ENCODE measurements at regions not wholly inside any gene's neighbourhood (a gene's known extent, or its start where the extent isn't known, plus 50 kb on each side); places are given as distances from the start of the nearest gene placed in this dataset.
"Not testable (repeated sequence)": the region's sequence is repeated elsewhere in the genome, so short reads cannot be mapped to it uniquely, and the experiment has no call there.

DNA sequence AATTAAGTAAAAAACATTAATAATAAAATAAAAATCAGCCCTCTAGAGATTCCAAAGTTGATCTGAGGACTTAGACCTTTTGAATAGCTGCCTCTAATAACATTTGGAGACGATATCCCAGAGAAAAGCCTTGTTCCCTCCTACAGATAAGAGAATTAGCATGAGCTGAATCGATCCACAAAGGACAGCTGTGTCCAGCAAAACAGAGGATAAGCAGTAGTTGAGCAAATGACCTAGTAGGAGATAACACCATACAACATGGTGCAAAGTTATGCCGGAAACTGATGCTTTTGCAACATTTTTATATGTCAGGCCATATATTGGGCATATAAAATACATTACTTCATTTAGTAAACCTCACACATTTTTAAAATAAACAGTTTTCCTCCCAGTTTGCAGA lies 212.2 kb upstream of the PRR16 start:
- FAIRE-seq: no peak

DNA sequence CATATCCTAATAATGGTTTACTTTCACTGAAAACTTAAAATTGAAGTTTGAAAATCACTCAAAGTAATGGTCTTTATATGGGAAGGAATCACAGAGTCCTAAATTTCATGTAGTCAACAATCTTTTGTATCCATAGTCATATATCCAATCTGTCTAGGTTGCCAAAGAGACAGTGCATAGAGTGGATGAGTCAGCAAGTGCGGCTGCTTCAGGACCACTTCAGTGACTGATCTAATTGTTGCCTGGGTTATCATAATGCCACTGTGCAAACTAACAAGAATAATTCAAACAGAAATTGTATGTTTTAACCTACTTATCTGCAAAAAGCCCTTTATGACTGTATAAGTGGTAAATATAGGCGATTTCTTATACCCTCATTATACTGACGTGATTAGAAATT lies 211.3 kb upstream of the PRR16 start:
- FAIRE-seq: no peak

DNA sequence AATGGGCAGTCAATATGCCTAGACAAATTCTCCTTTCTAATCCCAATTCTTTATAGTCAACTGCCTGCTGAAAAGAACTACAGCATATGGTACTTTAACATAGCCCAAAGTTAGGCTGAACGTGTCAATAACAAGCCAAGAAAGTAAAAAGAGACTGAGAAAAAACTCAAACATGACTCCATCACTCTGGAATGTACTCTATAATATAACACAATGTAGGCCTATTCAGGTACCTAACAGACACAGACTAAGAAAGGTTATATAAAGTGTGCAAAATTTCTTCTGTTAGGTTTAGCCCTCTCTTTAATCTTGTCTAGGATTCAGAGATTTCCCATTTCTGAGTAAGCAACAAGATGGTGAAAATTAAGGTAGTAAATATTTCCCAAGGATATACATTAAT lies 209.7 kb upstream of the PRR16 start:
- FAIRE-seq: no peak

DNA sequence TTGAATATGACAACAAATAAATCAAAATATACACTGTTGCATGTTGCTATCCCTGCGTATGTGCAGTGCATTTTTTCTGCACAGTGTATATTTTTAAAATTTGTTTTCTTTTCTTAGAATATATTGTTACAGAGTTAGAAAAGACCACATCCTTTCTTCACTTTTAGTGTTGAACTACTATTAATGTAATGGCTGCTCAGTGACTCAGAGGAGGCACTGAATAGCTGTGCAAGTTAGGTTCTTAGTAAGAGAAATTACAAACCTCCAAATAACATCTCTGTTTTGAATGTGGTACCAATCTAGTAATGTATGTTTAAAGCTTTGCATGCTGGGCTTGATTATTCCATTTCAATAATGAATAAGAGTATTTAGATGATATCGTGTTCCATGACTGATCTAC lies 208.9 kb upstream of the PRR16 start:
- no peak for FAIRE-seq

DNA sequence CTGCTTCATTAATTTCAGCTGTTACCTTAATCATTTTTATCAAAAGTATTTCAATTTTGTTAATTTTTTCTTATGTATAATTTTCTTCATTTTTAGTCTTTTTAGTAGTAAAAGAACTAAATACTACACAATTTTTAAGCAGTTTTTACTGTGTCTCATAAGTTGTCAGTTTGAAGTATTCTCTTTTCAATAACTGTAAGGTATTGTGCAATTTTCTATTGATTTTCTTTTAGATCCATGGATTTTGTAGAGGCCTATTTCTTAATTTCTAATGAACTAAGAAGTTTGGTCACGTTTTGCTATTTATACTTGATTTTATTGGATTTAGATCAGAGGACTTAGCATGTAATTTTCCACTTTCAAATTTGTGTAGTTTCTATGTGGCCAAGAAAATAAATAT lies 207.7 kb upstream of the PRR16 start:
- no peak for FAIRE-seq

DNA sequence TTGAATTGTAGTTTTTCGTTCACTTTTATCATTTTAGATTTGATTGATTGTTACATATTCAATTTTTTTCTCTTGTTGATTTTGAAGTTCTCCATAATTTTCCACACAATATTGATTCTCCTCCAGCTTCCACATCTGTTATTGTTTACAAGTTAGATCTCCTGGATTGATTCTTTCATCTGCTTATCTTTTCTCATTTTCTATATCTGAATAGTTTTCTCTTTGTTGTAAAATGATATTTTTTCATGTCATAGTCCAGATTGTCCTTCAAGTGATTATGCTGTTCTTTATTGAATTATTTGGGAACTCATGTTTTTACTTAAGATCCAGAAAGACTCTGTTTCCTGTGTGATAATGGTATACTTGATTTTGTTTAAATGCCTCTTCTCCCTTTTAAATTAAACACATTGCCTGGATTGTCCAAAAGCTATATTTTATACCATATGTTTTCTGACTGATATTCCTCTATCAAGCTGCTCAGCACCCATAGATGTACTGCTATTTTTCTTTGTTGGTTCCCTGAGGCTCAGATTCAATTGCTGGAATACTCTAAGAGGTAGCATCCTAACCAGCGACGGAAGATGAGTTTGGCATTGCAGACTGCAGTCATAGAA lies 206.6 kb upstream of the PRR16 start:
- FAIRE-seq: no peak

DNA sequence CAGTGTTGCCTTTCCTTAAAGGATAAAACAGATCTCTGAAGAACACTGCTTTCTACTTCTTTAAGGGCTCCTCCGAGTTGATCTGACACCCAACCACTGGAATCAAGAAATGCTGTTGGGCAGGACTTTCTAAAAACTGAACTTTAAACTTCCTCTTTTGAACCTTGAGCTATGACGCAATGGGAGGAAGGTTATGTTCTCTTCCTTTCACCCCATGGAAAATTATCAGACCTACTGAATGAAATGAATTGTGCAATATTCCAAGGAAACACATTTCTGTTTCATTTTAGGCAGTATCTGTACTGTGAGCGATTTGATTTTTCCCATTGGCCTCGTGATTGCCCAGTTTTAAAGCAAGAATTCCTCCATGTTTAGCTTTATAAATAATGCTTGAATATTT lies 206.0 kb upstream of the PRR16 start:
- FAIRE-seq: no peak

DNA sequence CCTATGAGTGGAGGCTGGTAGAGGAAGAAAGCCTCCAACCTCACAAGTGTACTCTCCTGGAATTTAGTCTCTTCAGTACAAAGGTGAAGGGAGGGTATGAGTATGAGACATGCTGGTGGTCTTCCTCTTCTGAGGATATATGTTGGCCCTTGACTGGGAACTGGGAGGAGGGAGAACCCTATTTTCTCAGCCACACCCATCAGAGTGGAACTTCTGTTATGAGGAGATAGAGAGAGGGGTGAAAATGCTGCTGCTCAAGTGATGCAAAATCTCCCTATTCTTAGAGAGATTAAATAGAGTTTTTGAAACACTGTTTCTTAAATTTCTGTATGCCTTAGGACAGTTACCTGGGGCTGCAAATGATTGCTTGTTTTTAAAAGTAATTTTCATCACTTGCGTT lies 203.4 kb upstream of the PRR16 start:
- no peak for FAIRE-seq

DNA sequence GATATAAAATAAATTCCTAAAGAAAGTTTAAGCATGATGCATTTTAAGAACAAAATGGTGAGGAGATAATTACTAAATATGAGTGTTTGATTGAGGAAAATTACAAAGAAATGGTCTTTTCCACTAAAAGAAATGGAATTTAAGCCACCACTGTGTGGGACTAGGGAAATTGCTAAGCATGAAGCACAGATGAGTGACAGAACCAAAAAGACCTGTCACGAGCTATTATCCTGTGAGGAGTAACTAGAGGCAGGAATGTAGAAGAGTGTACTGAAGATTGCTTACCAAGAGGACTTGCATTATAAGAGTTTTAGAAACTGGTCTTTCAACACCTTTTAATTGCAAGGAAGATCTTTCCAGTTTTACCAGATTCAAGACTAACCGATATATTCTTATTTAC lies 193.6 kb upstream of the PRR16 start:
- no peak for FAIRE-seq

DNA sequence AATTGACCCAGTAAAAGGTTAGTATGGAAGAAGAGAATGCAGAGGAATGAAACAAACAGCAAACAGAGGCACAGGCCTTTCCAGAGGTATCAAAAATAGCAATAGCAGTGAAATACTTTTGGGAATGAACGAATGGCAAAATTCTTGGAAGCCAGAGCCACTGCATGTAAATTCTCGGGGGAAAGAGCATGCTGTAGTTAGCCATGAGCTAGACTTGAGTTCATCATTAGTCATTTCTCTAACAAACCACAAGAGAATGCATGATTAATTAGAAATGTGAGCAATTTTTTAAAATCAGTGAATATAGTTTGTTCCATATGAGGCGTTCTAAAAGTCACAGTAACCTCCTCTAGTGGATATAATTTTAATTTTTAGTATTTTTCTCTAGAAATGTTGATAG lies 170.3 kb upstream of the PRR16 start:
- FAIRE-seq: no peak

DNA sequence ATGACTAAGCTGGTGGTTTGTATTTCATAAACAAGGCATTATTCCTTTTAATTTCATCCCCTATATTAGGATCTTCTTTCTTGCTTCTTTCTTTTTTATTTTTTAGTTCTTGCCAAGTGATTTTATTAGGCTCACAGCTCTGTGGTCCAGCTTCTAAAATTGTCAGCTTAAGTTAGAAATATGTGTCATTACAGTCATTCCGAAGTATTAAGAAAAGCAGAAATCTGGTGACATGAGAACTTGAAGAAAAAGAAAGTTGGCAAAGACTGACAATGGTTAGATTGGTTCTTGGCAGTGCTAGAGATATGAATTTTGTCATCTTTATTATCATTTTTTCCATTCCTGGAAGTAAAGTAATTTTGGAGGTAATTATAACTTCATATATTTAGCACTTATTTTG lies 166.5 kb upstream of the PRR16 start:
- no peak for FAIRE-seq

DNA sequence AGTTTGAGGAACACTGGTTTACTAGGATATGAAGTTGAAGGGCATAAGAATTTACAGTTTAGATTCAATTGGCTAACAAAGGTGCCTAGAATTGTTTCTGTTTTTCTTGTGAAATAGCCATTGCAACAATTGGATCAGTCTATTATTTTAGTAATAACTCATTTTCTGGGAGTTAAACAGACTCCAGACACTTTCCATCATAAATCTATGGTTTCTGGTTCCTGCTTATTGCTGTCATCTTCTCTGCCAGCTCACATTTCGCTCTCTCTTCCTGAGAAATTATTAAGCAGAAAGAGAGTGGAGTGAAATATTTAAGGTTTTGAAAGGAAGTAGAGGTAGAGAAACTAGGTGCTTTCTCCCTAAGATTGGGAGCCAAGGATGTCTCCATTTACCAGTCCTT lies 165.1 kb upstream of the PRR16 start:
- FAIRE-seq: no peak

DNA sequence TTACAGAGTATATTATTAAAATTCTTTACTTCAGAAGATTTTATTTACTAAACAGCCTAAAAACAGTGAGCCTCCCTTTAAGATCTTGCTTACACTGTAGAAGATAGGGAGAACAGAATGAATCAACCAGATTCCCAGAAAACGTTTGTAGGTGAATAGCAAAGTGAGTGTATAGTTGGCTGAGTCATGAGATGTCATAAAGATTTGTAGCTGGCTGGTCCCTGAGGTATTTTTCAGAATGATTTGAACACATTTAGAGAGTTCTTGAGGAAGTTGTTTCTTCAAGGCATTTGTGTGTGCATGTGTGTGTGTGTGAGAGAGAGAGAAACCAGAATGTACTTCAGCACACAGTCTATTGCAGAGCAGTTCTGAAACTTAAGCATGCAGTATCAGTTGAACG lies 159.4 kb upstream of the PRR16 start:
- FAIRE-seq: no peak

DNA sequence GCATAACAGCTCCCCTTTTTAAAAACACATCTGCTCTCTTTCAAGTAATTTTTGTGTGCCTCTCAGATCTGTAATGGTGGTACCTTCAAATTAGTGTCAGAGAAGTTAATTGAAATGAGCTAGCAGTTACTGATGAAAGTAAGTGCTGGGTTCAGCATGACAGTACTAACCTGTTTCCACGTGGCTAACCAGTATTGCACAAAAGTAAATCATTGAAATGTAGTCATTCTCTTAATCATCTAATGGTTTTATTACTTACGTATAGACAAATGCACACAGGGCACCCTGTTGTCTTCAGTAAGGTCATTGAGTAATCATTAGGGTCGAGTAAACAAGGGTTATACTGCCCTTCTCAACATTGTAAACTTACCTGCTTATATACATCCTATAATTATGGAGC lies 157.8 kb upstream of the PRR16 start:
- no peak for FAIRE-seq

DNA sequence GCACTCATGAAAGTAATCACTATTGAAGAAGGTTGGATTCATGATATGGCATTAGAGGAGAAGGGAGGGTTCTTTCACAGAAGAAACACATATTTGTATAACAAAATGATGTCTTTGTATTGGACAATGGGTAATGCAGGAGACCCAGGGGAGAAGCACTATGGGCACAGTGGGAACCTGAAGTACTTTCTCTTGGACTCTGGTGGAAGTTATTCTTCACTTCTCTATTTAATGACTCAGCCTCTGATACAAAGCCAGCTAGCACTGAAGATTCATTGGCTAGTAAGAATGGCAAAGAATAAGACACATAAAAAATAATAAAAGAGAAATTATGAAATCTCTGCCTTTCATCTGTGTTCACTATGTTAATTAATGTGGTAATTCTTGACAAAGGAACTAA lies 149.9 kb upstream of the PRR16 start:
- no peak for FAIRE-seq

DNA sequence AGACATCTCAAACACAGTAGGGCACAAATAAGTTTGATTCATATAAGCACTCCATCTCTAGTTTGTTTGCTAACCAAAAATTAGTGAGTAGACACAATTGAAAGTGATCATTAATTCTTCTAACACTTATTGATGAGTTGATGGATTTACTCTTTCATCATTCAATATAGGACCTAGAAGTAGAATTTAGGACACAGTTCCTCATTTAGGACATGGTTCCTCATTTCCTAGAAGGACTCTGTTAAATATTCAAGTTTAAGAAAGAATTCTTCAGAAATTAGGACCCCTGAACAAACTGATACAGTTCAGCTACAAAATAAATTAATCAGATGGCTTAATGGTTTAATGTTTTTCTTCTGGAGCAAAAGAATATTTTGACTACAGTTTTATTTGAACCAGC lies 143.5 kb upstream of the PRR16 start:
- no peak for FAIRE-seq

DNA sequence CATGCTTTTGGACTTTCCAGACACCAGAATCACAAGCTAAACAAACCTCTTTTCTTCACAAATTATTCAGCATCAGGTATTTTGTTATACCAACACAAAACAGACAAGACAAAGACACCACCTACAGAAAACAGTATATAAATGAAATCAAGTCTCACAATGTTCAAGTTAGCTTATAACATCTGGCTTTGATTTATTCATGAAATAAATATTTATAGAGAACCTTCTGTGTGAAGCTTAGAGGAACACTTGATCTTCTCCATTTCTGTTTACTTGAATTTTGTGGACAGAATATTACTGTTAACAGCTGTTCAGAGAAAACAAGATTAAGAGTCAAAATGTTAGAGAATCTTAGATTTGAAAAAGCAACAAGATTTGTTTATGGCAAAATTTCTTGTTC lies 137.4 kb upstream of the PRR16 start:
- FAIRE-seq: no peak

DNA sequence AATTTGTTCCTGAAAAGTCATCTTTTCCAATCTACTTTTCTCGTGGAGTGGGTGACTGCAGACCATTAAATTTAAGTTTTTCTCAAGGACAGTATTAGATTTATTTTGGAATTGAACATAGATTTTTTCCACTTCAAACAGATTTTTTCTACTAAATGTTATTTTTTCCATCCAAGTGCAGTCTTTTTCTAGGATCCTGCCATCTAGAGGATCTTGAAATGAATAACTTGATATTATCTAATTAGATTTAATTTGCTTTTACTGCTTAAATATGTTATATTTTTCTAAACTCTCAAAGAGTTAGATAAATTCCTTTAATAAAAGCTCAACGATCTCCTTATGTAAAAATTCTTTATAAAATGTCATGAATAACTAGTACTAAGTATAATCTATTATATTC lies 136.9 kb upstream of the PRR16 start:
- peak; percentile 88 for FAIRE-seq

DNA sequence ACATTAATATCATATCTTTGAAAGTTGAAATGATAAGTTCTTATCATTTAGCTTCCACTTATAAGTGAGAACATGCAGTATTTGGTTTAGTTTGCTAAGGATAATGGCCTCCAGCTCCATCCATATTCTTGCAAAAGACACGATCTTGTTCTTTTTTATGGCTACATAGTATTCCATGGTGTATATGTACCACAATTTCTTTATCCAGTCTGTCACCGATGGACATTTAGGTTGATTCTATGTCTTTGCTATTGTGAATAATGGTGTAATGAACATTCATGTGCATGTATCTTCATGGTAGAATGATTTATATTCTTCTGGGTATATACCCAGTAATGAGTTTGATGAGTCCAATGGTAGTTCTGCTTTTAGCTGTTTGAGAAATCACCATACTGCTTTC lies 135.0 kb upstream of the PRR16 start:
- no peak for FAIRE-seq

DNA sequence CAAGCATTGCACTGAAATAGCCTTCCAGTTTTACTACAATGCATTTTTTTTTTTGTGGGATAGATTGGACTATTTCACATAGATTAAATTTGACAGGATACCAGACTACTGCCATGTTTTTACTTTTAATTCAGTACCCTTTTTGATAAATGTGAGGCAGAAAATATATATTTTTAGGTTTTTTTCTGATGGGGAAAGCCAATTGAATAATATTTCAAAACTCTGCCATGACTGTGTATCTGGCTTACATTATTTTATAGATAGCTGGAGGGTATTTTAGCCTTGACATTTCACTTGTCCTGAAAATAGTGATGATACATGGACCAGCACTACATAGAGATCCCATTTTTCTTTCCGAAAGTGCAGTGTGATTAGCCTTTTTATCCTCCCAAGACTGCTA lies 133.5 kb upstream of the PRR16 start:
- FAIRE-seq: no peak

DNA sequence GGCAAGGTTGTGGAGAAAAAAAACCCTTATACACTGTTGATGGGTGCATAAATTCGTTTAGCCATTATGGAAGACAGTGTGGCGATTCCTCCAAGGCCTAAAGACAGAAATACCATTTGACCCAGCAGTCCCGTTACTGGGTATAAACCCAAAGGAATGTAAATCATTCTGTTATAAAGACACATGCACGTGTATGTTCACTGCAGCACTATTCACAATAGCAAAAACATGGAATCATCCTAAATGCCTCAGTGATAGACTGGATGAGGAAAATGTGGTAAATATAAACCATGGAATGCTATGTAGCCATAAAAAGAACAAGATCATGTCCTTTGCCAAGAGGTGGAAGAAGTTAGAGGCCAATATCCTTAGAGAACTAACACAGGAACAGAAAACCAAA lies 119.9 kb upstream of the PRR16 start:
- no peak for FAIRE-seq

DNA sequence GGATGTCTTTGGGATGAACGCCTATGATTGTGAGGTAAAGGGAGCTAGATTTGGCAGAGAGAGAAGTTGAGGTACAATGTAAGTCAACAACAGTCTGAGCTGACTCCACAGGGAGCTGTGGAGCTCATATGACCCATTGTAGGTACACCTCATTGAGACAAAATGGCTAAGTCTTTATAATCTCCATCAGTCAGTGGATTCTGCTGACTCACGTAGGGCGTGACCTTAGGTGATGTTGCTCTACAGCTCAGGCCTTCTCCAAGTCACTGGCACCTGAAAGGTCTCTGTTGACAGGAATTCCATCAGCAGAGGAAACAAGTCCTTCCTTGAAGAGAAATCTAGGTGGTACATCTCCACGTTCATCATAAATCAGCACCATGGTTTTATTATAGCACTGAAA lies 118.2 kb upstream of the PRR16 start:
- no peak for FAIRE-seq

DNA sequence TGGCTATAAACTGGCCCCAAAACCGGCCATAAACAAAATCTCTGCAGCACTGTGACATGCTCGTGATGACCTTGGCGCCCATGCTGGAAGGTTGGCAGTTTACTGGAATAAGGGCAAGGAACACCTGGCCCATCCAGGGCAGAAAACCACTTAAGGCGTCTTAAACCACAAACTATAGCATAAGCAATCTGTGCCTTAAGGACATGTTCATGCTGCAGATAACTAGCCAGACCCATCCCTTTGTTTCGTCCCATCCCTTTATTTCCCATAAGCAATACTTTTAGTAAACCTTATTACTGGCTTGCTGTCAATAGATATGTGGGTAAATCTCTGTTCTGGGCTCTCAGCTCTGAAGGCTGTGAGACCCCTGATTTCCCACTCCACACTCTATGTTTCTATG lies 113.0 kb upstream of the PRR16 start:
- FAIRE-seq: not testable (repeated sequence)

DNA sequence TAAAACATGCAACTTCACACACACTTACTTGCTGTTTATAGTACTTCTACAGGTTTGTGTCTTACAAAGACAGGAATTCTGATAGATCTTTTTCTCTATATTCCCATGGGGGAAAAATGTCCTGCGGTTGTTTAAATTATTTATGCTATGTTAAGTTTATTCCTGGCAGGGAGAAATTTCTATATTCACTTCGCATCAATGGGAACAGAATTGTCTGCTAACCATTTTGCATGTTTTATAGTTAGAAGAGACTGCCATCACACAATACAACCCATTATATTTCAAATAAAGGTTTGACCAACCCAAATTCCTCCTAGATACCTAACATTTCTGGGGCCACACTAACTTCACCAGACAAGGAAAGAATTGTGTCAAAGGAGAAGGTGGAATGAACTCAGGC lies 110.0 kb upstream of the PRR16 start:
- no peak for FAIRE-seq

DNA sequence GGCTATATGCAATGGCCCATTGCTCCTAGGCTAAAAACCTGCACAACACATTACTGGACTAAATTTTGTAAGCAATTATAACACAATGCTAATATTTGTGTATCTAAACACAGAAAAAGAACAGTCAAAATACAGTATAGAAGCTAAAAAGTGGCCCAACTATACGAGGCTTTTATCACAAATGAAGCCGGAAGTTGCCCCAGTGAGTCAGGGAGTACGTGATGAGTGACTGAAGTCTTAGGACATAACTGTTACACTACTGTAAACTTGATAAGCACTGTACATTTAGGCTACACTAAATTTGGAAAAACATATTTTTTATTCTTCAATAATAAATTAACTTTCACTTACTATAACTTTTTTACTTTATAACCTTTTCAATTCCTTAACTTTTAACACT lies 105.2 kb upstream of the PRR16 start:
- no peak for FAIRE-seq

DNA sequence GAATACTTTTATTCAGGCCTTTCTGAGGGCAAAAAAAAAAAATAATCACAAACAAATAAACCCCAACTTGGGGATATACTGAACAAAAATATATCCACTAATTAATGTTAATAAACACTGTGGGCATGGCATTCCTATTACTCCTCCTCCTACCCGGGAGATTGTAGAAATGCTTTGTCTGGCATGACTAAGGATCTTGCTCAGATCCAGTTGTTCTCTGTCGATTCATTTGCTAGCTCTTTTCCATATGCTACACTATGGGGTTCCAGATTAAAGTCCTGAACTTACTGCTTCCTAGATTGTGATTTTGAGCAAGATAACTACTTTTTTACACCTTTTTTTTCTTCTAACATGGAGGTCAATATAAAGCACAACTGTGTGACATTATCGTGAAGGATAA lies 102.2 kb upstream of the PRR16 start:
- no peak for FAIRE-seq

All from A204.1 (cell line).